Testis (tissue), 2 donors: ENCODE measurements at regions not wholly inside any gene's neighbourhood (a gene's known extent, or its start where the extent isn't known, plus 50 kb on each side); places are given as distances from the start of the nearest gene placed in this dataset.

Experiments
- DNase-seq: peaks from one replicate; pipeline ENCODE4 v3.0.0-alpha.2; 2019
- H3K27ac ChIP-seq, 2 donors: fragments of 200-600 bp; sonication (generic); one replicate each; pipeline ENCODE4 v1.5.1; 2019
- H3K27me3 ChIP-seq: fragments of 200-600 bp; sonication (generic); one replicate; pipeline ENCODE4 v1.5.1; 2019
- H3K36me3 ChIP-seq: fragments of 200-600 bp; sonication (generic); one replicate; pipeline ENCODE4 v1.5.1; 2017; ENCODE audit warnings: low read depth; ENCODE audit errors: missing control alignments
- H3K4me1 ChIP-seq: fragments of 200-600 bp; sonication (generic); one replicate; pipeline ENCODE4 v1.5.1; 2019
- H3K4me3 ChIP-seq, 2 donors: fragments of 200-600 bp; sonication (generic); one replicate each; pipeline ENCODE4 v1.5.1; 2017 to 2019
- H3K9me3 ChIP-seq: fragments of 200-600 bp; sonication (generic); one replicate; pipeline ENCODE4 v1.5.1; 2017
- CTCF ChIP-seq, 3 experiments: fragments of 450-650 bp in 2 of 3; fragments of 200-600 bp in 1 of 3; sonication (generic) in 1 of 3; IDR thresholded peaks; one replicate each; pipeline ENCODE4 v1.5.1; 2016 to 2019; ENCODE audit warnings: antibody characterized with exemption in 3 of 3, mild to moderate bottlenecking in 2 of 3, moderate library complexity in 1 of 3
- POLR2A ChIP-seq: fragments of 450-650 bp; IDR thresholded peaks from one replicate; pipeline ENCODE4 v1.6.1; 2017; ENCODE audit warnings: antibody characterized with exemption, mild to moderate bottlenecking, moderate library complexity
- WGBS, 2 donors: methylation state at CpG; one replicate each; pipeline ENCODE4 v1.1.5; 2018; 5-methylcytosine and 5-hydroxymethylcytosine counted together
- intact Hi-C: fragments of 100-400 bp; cut with DNase I; formaldehyde crosslinking; loops from one replicate; pipeline ENCODE4 v1.15.1; 2023; ENCODE audit warnings: low total_unique reads

- Histone ChIP-seq H3K9me3 (no peaks in the 10 kb centered on the region), H3K4me3 (no peak overlapping the region), H3K4me1 (no peaks in the 10 kb centered on the region), H3K27ac (no peak overlapping the region), H3K27me3 (no peaks in the 10 kb centered on the region), H3K36me3 (no peaks in the 10 kb centered on the region)
- 47 to 69% methylated on average over 10 of the region's 10 CpGs for WGBS, 2 donors
- no peak for DNase-seq
- intact Hi-C loops: no loop called here
- TF ChIP-seq POLR2A: no peak
- TF ChIP-seq CTCF (IDR thresholded peaks at IDR 0.05): no peak
Observed at GRCh38 chr20:56715309-56715708, 86.2 kb downstream of the TFAP2C start.

- intact Hi-C loops: no loop called here
- 40 to 59% methylated on average over 3 of the region's 3 CpGs for WGBS, 2 donors
- no peak overlapping the region for H3K4me3 ChIP-seq
- no peaks in the 10 kb centered on the region for H3K27me3 ChIP-seq
- H3K9me3 ChIP-seq: no peaks in the 10 kb centered on the region
- DNase-seq: no peak
- H3K4me1 ChIP-seq: no peaks in the 10 kb centered on the region
- no peaks in the 10 kb centered on the region for H3K36me3 ChIP-seq
- H3K27ac ChIP-seq: no peak overlapping the region
- TF ChIP-seq POLR2A: no peak
- TF ChIP-seq CTCF (IDR thresholded peaks at IDR 0.05): no peak
Observed at GRCh38 chr20:56715902-56716519, 86.9 kb downstream of the TFAP2C start.

- no peaks in the 10 kb centered on the region for H3K9me3 ChIP-seq
- no peaks in the 10 kb centered on the region for H3K36me3 ChIP-seq
- intact Hi-C loops: no loop called here
- TF ChIP-seq CTCF (IDR thresholded peaks at IDR 0.05) (no peak), POLR2A (no peak)
- no peak overlapping the region for H3K27ac ChIP-seq
- no peak for DNase-seq
- no peak overlapping the region for H3K4me3 ChIP-seq
- H3K27me3 ChIP-seq: no peaks in the 10 kb centered on the region
- no peaks in the 10 kb centered on the region for H3K4me1 ChIP-seq
- 78 to 92% methylated on average over 4 to 10 of the region's 11 CpGs for WGBS, 2 donors
Observed at GRCh38 chr20:56716806-56717205, 87.7 kb downstream of the TFAP2C start.

GRCh38 chr20:56718816-56719215 lies 89.7 kb downstream of the TFAP2C start:
- 90 to 91% methylated on average over 2 of the region's 2 CpGs for WGBS, 2 donors
- Histone ChIP-seq H3K27me3 (no peaks in the 10 kb centered on the region), H3K36me3 (no peaks in the 10 kb centered on the region), H3K27ac (no peak overlapping the region), H3K4me1 (no peaks in the 10 kb centered on the region), H3K4me3 (no peak overlapping the region), H3K9me3 (no peaks in the 10 kb centered on the region)
- TF ChIP-seq CTCF (IDR thresholded peaks at IDR 0.05): no peak
- no peak for TF ChIP-seq POLR2A
- intact Hi-C loops: no loop called here
- DNase-seq: no peak

GRCh38 chr20:56720620-56721213 lies 91.6 kb downstream of the TFAP2C start:
- no peaks in the 10 kb centered on the region for H3K4me1 ChIP-seq
- WGBS, 2 donors: 89 to 92% methylated on average over 7 of the region's 7 CpGs
- TF ChIP-seq POLR2A: no peak
- no peak for TF ChIP-seq CTCF (IDR thresholded peaks at IDR 0.05)
- intact Hi-C loops: no loop called here
- H3K36me3 ChIP-seq: no peaks in the 10 kb centered on the region
- no peaks in the 10 kb centered on the region for H3K9me3 ChIP-seq
- no peaks in the 10 kb centered on the region for H3K27me3 ChIP-seq
- no peak for DNase-seq
- no peak overlapping the region for H3K4me3 ChIP-seq
- H3K27ac ChIP-seq: no peak overlapping the region
